Neuronal stem cell (in vitro differentiated cells): ENCODE measurements at regions not wholly inside any gene's neighbourhood (a gene's known extent, or its start where the extent isn't known, plus 50 kb on each side); places are given as distances from the start of the nearest gene placed in this dataset.

ENCODE experiments used
- DNase-seq: peaks from one replicate; pipeline ENCODE4 v3.0.0-alpha.2; 2013; ENCODE audit warnings: low spot score
- H2AFZ ChIP-seq: one replicate; pipeline ENCODE4 v1.6.1; 2013; ENCODE audit warnings: mild to moderate bottlenecking, low read length, inconsistent platforms
- H2AK5ac ChIP-seq: 2 replicates; pipeline ENCODE4 v1.6.1; 2013; ENCODE audit warnings: low read depth, mild to moderate bottlenecking, inconsistent platforms, low read length, moderate library complexity, mixed read lengths
- H2BK120ac ChIP-seq: 2 replicates; pipeline ENCODE4 v1.6.1; 2013; ENCODE audit warnings: low read depth, mild to moderate bottlenecking, inconsistent platforms, low read length, moderate library complexity, mixed read lengths
- H2BK12ac ChIP-seq: one replicate; pipeline ENCODE4 v1.6.1; 2013; ENCODE audit warnings: low read length, inconsistent platforms
- H2BK15ac ChIP-seq: 2 replicates; pipeline ENCODE4 v1.6.1; 2013; ENCODE audit warnings: mild to moderate bottlenecking, low read length, inconsistent platforms, mixed read lengths
- H2BK5ac ChIP-seq: one replicate; pipeline ENCODE4 v1.6.1; 2013; ENCODE audit warnings: inconsistent platforms, mild to moderate bottlenecking, low read length, moderate library complexity
- H3K14ac ChIP-seq: one replicate; pipeline ENCODE4 v1.6.1; 2013; ENCODE audit warnings: low read length, inconsistent platforms
- H3K18ac ChIP-seq: 2 replicates; pipeline ENCODE4 v1.6.1; 2013; ENCODE audit warnings: low read length, inconsistent platforms
- H3K23ac ChIP-seq: 2 replicates; pipeline ENCODE4 v1.6.1; 2013; ENCODE audit warnings: low read depth, mild to moderate bottlenecking, mixed read lengths, low read length, inconsistent platforms; ENCODE audit not compliant: poor library complexity
- H3K27ac ChIP-seq: replicated peaks from 3 replicates; pipeline ENCODE4 v1.5.1; 2013; ENCODE audit warnings: low read length, inconsistent platforms
- H3K27me3 ChIP-seq, 3 experiments: 2 replicates each; pipeline ENCODE4 v1.6.1; 2013; ENCODE audit warnings: low read length in 3 of 3, mild to moderate bottlenecking in 2 of 3, inconsistent platforms in 1 of 3, low read depth in 1 of 3, mixed read lengths in 1 of 3, moderate library complexity in 1 of 3; ENCODE audit not compliant: control insufficient read depth in 3 of 3, insufficient read depth in 3 of 3
- H3K36me3 ChIP-seq, 2 donors: replicated peaks in 1 of 2; 2 replicates each; pipeline ENCODE4 v1.6.1; 2013; ENCODE audit warnings: low read length in 2 of 2; ENCODE audit not compliant: control insufficient read depth in 2 of 2, insufficient read depth in 2 of 2
- H3K4ac ChIP-seq: 2 replicates; pipeline ENCODE4 v1.6.1; 2013; ENCODE audit warnings: inconsistent platforms, mild to moderate bottlenecking, low read length, moderate library complexity
- H3K4me1 ChIP-seq, 2 donors: 1 replicate in 1 of 2; 2 replicates in 1 of 2; pipeline ENCODE4 v1.6.1; 2013; ENCODE audit warnings: low read length in 2 of 2, low read depth in 1 of 2; ENCODE audit not compliant: control insufficient read depth in 2 of 2, insufficient read depth in 1 of 2
- H3K4me2 ChIP-seq: one replicate; pipeline ENCODE4 v1.6.1; 2013; ENCODE audit warnings: mild to moderate bottlenecking, low read length, inconsistent platforms; ENCODE audit not compliant: insufficient read depth, poor library complexity, severe bottlenecking
- H3K4me3 ChIP-seq, 2 donors: 2 replicates each; pipeline ENCODE4 v1.5.1; 2013; ENCODE audit warnings: low read length in 2 of 2, mild to moderate bottlenecking in 2 of 2, inconsistent platforms in 1 of 2, moderate library complexity in 1 of 2
- H3K79me1 ChIP-seq: one replicate; pipeline ENCODE4 v1.6.1; 2013; ENCODE audit warnings: low read depth, mild to moderate bottlenecking, inconsistent platforms, low read length, moderate library complexity
- H3K9ac ChIP-seq: one replicate; pipeline ENCODE4 v1.6.1; 2013; ENCODE audit warnings: mild to moderate bottlenecking, low read depth, low read length, inconsistent platforms; ENCODE audit not compliant: poor library complexity
- H3K9me3 ChIP-seq, 2 donors: replicated peaks in 1 of 2; 2 replicates each; pipeline versions ENCODE3 to v1.6.1; 2013; ENCODE audit warnings: low read length in 2 of 2, mild to moderate bottlenecking in 2 of 2, inconsistent platforms in 1 of 2, low read depth in 1 of 2, mixed read lengths in 1 of 2, moderate library complexity in 1 of 2; ENCODE audit not compliant: control insufficient read depth in 2 of 2, insufficient read depth in 1 of 2
- H4K8ac ChIP-seq: one replicate; pipeline ENCODE4 v1.6.1; 2013; ENCODE audit warnings: low read depth, mild to moderate bottlenecking, inconsistent platforms, low read length, moderate library complexity
- H4K91ac ChIP-seq: one replicate; pipeline ENCODE4 v1.6.1; 2013; ENCODE audit warnings: low read length, low read depth, mild to moderate bottlenecking, inconsistent platforms; ENCODE audit not compliant: poor library complexity
- WGBS, 2 donors: extraction: QIAGEN DNeasy Blood & Tissue Kit; methylation state at CpG; one replicate each; pipeline ENCODE4 v1.1.7; 2013; ENCODE audit warnings: missing lambda C conversion rate in 2 of 2, mixed read lengths in 1 of 2; ENCODE audit not compliant: insufficient read length in 2 of 2, insufficient replicate concordance in 1 of 2; ENCODE audit errors: extremely low coverage in 2 of 2; 5-methylcytosine and 5-hydroxymethylcytosine counted together

DNA sequence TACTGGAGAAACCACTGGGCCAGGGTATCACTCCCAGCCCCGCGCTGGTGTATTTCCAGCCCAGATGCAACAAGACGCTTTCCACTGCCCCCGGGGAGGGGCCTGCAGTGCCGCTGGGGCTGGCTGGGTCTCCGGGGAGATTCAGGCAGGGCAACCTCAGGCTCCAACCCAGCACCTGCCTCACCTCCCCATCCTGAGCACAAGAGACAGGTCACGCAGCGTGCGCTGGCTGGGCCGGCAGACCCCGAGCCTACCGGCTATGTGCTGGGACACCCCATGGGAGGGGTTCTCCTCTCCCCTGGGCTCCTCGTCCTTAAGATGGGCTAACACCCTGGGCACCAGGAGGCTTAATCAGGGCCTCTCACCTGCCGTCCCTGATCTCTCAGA is 80.9 kb downstream of the RFLNA start:
- Histone ChIP-seq H3K14ac (peak overlapping the region; percentile 31), H3K4me3 (no peak overlapping the region), H2BK15ac (no peak overlapping the region), H3K4me2 (peak overlapping the region; percentile 2), H3K9me3 (no peaks in the 10 kb centered on the region), H3K4ac (no peak overlapping the region), H3K27ac (no peak overlapping the region), H2AK5ac (no peak overlapping the region), H2BK5ac (no peak overlapping the region), H3K27me3 (no peaks in the 10 kb centered on the region), H3K4me1 (peaks cover 0 to 2% of the 10 kb centered on the region in 2 donors), H3K36me3 (peaks cover 20 to 39% of the 10 kb centered on the region in 2 donors), H4K91ac (no peak overlapping the region), H4K8ac (no peak overlapping the region), H2BK12ac (no peak overlapping the region), H2BK120ac (no peak overlapping the region), H3K79me1 (peaks cover 6% of the 10 kb centered on the region), H2AFZ (no peak overlapping the region), H3K18ac (peak overlapping the region; percentile 87), H3K9ac (no peak overlapping the region), H3K23ac (no peak overlapping the region)
- no CpG with 5 or more reads among the region's 14 CpGs for WGBS, 2 donors
- no peak for DNase-seq

DNA sequence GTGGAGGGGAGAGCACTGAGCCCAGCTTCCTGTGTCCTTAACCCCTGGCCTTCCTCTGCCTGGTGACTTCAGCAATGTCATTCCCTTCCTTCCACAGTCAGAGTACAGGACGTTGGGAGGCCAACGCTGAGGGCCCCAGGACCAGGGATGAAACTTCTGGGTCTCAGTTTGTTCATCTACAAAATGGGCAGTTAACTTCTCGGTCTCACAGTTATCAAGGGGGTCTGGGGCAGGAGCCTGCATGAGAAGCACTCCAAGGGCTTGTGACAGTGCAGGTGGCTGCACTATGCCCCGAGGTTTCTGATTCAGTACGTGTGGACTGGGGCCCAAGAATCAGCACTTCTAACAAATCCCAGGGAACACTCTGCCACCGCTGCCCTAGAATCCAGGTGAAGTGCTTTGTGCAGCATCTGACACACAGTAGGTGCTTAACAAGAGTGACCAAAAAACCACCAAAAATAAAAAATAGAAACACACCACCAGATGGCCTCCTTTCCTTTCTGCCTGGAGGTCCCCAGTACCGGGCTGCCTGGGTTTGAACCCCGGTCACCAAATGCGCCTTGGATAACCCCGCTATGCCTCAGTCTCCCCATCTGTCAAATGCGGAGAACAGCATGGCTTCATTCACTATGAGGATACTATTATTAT is 80.4 kb downstream of the RFLNA start:
- peaks cover 0 to 2% of the 10 kb centered on the region in 2 donors for H3K4me1 ChIP-seq
- no peak overlapping the region for H2AFZ ChIP-seq
- no peak overlapping the region for H3K9ac ChIP-seq
- H2BK120ac ChIP-seq: no peak overlapping the region
- H3K9me3 ChIP-seq: no peaks in the 10 kb centered on the region
- no peak overlapping the region for H3K27ac ChIP-seq
- H2BK5ac ChIP-seq: peak overlapping the region; percentile 53
- DNase-seq: no peak
- no peak overlapping the region for H3K14ac ChIP-seq
- no peak overlapping the region for H2BK12ac ChIP-seq
- H4K91ac ChIP-seq: peak overlapping the region; percentile 43
- no peak overlapping the region for H3K4ac ChIP-seq
- H2BK15ac ChIP-seq: no peak overlapping the region
- H4K8ac ChIP-seq: no peak overlapping the region
- WGBS, 2 donors: no CpG with 5 or more reads among the region's 11 CpGs
- H3K4me3 ChIP-seq: no peak overlapping the region
- H3K23ac ChIP-seq: no peak overlapping the region
- H3K79me1 ChIP-seq: peaks cover 6% of the 10 kb centered on the region
- H3K18ac ChIP-seq: no peak overlapping the region
- no peak overlapping the region for H3K4me2 ChIP-seq
- peaks cover 21 to 37% of the 10 kb centered on the region in 2 donors for H3K36me3 ChIP-seq
- peak overlapping the region; percentile 61 for H2AK5ac ChIP-seq
- H3K27me3 ChIP-seq: no peaks in the 10 kb centered on the region

DNA sequence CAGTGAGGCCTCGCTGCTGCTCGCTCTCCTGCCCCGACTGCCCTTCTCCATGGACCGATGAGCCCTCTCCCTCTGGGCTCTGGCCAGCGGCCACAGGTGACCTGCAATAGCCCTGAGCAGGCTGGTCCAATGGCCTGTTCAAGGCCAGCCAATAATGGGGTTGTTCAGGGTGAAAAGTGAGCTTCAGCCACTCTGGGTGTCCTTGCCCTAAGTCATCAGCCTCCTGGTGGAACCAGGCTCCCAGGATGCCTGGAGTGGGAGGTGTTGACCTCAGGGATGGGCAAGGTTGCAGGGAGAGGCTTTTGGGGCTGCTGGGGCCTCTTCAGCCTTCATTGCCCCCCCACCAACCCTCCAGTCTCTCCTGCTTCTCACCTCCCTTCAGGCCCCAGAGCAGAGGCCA is 79.7 kb downstream of the RFLNA start:
- DNase-seq: no peak
- Histone ChIP-seq H2BK12ac (peak overlapping the region; percentile 7), H3K9me3 (no peaks in the 10 kb centered on the region), H2BK120ac (no peak overlapping the region), H3K4me1 (peaks cover 0 to 3% of the 10 kb centered on the region in 2 donors), H3K4ac (no peak overlapping the region), H3K18ac (peak overlapping the region; percentile 28), H3K4me3 (no peak overlapping the region), H2AK5ac (peak overlapping the region; percentile 61), H4K91ac (no peak overlapping the region), H3K23ac (no peak overlapping the region), H3K27ac (no peak overlapping the region), H4K8ac (no peak overlapping the region), H3K14ac (no peak overlapping the region), H3K79me1 (peaks cover 6% of the 10 kb centered on the region), H3K36me3 (peaks cover 21 to 34% of the 10 kb centered on the region in 2 donors), H3K4me2 (no peak overlapping the region), H3K9ac (no peak overlapping the region), H2BK5ac (no peak overlapping the region), H2AFZ (no peak overlapping the region), H3K27me3 (no peaks in the 10 kb centered on the region), H2BK15ac (no peak overlapping the region)
- WGBS, 2 donors: no CpG with 5 or more reads among the region's 5 CpGs

DNA sequence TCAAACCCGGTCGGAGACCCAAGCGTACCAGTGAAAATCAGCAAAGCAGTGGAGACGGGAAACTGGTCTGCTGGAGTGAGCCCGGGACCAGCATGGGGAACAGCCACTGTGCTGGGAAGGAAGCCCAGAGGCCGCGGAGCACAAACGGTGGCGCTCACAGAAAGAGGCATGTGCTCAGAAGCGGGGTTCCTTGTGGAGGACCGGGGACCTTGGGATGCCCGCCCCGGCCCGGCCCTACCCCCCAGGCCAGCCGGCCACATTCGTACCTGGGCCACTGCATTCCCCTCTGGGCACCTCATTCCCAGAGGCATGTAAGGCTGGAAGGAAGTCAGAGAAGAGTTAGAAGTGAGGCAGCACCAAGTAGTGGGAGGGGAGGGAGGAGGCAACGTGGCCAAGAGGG is 79.3 kb downstream of the RFLNA start:
- Histone ChIP-seq H3K4me3 (no peak overlapping the region), H3K14ac (no peak overlapping the region), H3K9ac (no peak overlapping the region), H3K27me3 (no peaks in the 10 kb centered on the region), H3K9me3 (no peaks in the 10 kb centered on the region), H4K91ac (no peak overlapping the region), H3K4me1 (peaks cover 0 to 4% of the 10 kb centered on the region in 2 donors), H2BK120ac (no peak overlapping the region), H3K79me1 (peaks cover 6% of the 10 kb centered on the region), H2BK12ac (peak overlapping the region; percentile 7), H2AFZ (no peak overlapping the region), H2BK5ac (no peak overlapping the region), H3K27ac (no peak overlapping the region), H3K4me2 (no peak overlapping the region), H3K18ac (no peak overlapping the region), H3K36me3 (peaks cover 21 to 31% of the 10 kb centered on the region in 2 donors), H3K23ac (no peak overlapping the region), H2BK15ac (no peak overlapping the region), H4K8ac (no peak overlapping the region), H3K4ac (no peak overlapping the region), H2AK5ac (peak overlapping the region; percentile 61)
- no CpG with 5 or more reads among the region's 17 CpGs for WGBS, 2 donors
- DNase-seq: no peak
